ENCODE measurements at regions not wholly inside any gene's neighbourhood (a gene's known extent, or its start where the extent isn't known, plus 50 kb on each side); places are given as distances from the start of the nearest gene placed in this dataset.

DNA sequence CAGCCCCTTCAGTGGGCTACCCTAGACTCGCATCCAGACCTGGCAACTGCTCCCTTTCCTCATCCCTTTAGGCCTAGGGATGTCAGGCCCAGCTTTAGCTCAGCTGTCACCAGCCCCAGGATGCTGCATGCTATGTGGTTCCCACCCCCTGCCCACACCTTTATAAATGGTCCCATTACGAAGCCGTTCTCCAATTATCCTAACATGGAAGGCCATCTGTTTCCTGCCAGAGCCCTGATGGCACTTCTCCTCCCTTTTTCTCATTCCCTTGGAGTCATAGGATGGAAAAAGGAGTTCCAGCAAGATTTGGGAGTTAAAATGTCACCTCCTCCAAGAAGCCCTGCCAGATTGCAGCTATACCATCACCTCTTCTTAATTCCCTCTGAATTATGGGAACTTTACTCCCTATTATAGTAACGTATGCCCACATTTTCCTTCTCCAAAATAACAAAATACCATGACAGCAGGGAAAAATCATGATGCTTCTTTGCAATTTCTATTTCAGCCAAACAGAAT, 205.0 kb upstream of the GRIK3 start:
- DNase-seq (ENCODE audit: low read depth in 2 of 2), result no peak

- DNase-seq (ENCODE audit: low read depth in 2 of 2), result no peak
These were observed 206.6 kb upstream of the GRIK3 start for GRCh38 chr1:37240897-37241296.

DNA sequence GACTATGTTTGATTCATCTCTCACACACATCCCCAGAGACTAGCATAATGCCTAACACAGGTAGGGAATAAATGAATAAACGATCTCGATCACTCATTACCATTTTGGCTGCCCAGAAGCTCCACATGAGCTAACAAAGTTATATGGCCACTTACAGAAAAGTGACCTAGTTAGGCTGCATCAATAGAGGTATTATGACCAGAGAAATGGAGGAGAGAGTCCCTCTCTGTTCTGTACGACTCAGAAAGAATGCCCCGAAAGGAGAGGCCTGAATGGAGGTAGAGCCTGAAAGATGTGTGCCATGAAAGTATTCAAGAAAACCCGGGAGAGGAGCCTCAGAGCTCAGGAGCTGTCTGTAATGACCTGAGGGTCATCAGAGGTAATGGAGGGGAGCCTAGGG, 208.2 kb upstream of the GRIK3 start:
- DNase-seq (ENCODE audit: low read depth in 2 of 2), result no peak

- DNase-seq (ENCODE audit: low read depth in 2 of 2), result no peak
These were observed 209.2 kb upstream of the GRIK3 start for GRCh38 chr1:37243368-37244082.

DNA sequence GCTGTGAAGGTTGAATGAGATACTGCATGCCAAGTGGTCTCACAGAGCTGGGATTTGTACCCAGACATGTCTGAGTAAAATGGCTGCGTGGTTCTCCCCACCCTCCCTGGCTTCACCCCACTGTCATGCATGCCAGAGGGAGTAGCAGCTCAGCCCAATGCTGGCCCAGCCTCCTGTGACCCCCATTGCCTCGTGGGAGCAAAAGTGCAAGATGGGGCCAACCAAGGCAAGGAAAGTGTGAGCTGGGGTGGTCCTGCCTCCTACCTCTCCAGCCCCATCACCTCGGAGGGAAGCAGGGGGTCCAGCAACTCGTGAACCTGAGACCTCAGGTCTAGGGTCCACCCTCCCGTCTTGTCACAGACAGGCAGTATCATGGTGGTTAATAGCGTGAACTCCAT, 209.8 kb upstream of the GRIK3 start:
- DNase-seq (ENCODE audit: low read depth in 2 of 2), result no peak

- no peak for DNase-seq (ENCODE audit: low read depth in 2 of 2)
These were observed 210.5 kb upstream of the GRIK3 start for GRCh38 chr1:37244815-37245214.

DNA sequence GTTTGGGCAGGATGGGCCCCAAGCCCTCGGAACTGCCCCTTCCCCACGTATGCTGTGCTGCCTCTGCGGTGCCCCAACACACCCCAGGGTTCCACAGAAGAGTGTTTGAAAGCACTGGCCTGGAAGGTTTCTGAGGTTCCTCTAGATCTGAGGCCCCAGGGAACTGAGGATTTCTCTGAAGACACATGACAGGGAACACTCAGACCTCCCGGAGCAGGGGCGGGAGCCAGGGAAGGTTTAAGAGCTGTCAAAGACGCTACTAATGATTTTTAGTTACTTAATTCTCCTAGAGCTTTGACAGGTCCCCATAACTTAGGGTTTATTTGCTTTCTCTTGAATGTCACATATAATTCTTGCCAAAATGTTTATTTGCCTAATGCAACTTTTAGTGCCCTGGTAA, 212.3 kb upstream of the GRIK3 start:
- no peak for DNase-seq (ENCODE audit: low read depth in 2 of 2)

GRCh38 chr1:37250371-37250770, 216.1 kb upstream of the GRIK3 start:
- DNase-seq (ENCODE audit: low read depth in 2 of 2), result no peak

DNA sequence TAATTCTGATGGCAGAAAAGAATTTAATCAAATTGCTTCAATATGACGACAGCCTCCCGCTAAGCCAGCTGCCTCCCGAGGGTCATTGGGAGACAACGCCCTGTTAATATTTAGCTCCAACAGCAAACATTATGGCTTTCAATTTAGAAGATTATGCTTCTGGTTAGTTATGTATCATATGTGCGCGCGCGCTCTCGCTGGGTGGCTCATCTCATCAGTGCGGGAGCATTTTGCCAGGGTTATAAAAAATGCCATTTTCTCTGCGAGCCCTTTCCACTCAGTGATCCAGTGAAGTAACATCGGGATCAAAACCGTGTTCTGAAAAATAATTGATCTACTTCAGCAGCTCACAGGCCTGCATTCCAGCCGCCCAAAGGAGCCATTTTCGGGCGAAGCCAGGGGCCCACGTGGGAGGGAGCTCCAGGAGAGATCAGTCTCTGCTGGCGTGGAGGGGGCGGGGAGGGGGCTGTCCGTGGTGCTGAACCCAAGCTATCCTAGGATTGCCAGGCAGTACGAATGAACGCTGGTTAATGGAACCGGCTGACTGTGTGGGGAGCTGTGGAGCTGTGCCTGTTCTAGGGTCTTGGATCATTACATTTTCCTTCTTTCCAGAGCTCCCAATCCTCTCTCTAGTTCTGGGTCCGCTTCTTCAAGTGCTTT, 219.1 kb upstream of the ZC3H12A start:
- peak in 1 of 2 donors; percentile 2 for DNase-seq (ENCODE audit: low read depth in 2 of 2)

- no peak for DNase-seq (ENCODE audit: low read depth in 2 of 2)
These were observed 218.5 kb upstream of the ZC3H12A start for GRCh38 chr1:37255868-37256267.

GRCh38 chr1:37257646-37258045, 216.7 kb upstream of the ZC3H12A start:
- DNase-seq (ENCODE audit: low read depth in 2 of 2), result no peak

DNA sequence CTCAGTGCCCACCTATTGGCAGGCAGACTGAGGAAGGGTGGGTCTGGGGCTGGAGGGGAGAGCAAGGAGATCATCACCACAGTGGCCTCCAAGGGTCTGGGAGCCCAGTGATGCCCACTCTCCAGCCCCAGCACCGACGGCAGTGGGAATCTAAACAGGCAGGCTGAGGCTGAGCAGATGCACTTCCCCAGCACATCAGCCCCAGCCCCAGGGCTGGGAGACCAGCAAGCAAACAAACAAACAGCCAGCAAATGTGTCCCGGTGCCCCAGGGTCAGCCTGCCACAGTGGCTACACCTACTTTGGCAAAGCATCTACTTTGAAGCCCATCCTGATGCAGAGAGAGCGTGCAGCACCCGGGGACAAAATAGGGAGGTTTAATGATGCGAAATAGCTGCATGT, 216.3 kb upstream of the ZC3H12A start:
- no peak for DNase-seq (ENCODE audit: low read depth in 2 of 2)

GRCh38 chr1:37259019-37259418, 215.4 kb upstream of the ZC3H12A start:
- no peak for DNase-seq (ENCODE audit: low read depth in 2 of 2)

GRCh38 chr1:37261129-37261528, 213.3 kb upstream of the ZC3H12A start:
- no peak for DNase-seq (ENCODE audit: low read depth in 2 of 2)

GRCh38 chr1:37262439-37263170, 211.8 kb upstream of the ZC3H12A start:
- DNase-seq (ENCODE audit: low read depth in 2 of 2), result no peak

DNA sequence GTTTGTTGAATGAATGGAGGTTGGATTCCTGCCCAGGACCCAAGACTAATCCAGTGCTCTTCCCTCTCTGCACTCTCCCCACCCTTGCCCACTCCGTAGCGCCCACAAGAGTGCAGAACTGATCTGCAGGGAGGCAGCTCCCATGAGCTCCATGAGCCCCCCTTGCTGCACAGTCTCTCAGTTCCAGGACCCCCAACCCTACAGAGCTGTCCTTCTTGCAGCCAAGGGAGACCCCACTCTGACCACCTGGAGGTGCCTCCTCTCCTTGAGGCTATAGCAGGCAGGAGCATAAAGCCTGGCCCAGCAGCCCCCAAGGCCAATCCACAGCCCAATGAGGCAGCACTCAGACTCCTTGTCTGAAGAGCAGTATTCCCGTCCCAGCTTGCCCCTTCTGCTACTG, 209.2 kb upstream of the ZC3H12A start:
- no peak for DNase-seq (ENCODE audit: low read depth in 2 of 2)

DNA sequence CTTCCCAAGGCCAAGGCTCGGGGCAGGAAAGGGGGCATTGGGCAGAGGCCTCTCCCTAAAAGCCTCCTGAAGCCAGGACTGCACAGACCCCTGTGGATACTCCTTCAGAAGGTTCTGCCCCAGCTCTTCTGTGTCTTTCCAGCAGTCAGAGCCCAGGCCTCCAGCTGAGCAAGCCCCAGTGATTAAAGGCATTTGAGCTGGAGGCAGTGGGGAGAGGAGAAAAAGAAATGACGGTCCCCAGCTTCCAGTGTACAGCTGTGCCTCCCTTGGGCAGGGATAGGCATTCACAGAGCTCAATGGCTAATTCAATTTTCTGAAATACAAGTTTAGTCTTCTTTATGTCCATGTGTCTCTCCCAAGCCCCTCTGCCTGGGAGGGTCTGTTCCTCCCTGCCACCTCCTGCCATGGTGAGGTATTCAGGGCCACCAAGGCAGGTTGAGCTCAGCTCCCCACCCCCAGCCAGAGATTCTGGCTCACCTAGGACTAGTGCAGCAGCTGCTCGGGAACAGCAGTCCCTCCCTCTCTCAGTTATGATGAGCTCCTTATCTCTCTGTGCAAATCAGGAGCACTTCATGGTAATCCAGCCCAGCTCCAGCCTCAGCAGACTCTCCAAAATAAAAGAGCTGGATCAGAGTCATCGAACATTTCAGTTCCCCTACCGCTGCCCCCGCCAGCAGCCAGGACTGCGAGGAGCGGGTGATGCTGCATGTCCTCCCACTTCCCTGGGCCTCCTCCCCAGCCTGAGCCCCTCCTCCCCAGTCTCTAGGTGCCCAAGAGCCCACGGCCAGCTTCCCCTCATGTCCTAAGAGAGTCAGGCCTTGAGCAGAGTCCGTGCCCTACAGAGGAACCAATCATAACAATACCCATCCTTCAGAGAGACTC, 208.4 kb upstream of the ZC3H12A start:
- DNase-seq (ENCODE audit: low read depth in 2 of 2), result no peak

DNA sequence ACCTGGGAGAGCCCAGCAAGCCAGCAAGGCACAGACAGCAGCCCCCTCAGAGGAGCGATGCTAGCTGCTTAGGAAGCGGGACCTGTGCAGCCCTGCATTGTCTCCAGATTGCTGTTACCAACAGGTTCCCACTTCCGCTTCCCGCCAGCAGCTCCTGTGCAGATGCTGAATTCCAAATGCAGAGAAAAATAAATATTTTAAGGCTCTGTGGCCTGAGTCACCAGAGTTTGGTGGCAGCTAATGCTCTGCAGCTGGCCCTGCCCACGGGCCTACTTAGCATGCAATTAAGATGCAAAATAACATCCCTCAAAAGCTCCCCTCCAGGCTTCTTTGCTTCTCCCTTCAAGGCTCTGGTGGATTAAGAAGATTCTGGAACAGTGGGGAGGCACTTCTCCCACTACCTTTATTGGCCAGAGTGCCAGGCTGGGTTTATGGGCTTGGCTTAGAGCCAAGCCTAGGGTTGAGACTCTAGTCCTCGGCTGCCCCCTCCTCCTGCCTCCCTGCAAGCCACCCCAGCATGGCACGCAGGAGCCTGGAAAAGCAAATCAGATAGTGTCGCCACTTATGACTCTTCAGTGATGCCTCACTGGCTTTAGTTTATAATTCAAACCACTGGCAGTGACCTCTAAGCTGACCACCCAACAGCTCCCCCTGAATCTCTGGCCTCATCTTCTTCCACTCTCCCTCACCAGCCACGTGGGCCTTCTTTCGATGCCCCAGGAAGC, 207.1 kb upstream of the ZC3H12A start:
- no peak for DNase-seq (ENCODE audit: low read depth in 2 of 2)

DNA sequence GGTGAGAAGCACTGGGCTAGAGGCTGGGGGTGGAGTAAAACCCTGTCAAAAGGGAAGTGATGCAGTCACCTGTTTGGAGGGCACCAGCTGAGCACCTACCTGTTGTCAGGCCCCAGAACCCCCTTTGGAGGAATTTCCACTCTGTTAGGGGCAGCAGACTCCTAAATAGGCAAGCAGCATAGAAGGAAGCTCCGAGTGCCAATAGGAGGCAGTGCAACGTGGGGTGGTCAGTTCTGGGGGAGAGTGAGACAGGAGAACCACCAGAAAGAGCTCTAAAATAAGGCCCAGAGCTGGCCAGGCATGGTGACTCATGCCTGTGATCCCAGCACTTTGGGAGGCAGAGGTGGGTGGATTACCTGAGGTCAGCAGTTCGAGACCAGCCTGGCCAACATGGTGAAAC, 203.7 kb upstream of the ZC3H12A start:
- no peak for DNase-seq (ENCODE audit: low read depth in 2 of 2)

DNA sequence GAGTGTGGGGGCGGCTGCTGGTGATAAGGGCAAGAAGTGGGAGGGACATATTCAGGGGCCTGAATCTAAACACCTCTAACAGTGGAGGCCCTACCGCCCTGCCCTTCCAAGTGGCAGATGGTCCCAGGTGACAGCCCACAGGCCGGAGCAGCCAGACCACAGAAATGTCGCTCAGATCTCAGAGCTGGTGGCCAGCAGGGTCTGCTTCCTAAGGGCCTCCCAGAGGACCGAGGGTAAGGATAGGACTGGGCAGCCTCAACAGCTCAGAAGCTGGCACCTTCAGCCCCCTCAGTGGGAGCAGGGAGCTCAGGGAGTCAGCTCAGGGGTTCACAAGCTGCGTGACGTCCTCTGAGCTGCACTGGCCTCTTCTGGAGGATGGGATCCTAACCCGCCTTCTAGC, 201.8 kb upstream of the ZC3H12A start:
- no peak for DNase-seq (ENCODE audit: low read depth in 2 of 2)

DNA sequence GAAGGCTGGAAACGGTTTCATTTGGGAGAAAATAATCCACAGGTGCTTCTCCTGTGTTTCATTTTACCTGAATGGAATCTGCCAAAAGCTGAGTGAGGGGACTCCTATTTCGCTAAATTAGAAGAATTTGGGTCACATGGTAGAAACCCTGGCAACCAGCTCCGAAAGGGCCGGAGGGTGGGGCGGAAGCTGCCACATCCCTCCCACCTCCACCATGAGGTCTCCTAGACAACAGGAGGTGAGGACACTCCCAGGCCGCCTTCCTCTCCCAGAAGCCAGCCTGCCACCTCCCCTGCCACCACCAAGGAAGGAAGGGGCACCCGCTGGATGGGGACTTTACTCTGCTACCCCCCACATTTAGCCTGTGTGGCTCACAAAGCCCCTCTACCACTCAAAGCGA, 199.9 kb upstream of the ZC3H12A start:
- DNase-seq (ENCODE audit: low read depth in 2 of 2), result no peak

Measured in stimulated activated CD8-positive, alpha-beta memory T cell treated with anti-CD3 and anti-CD28 coated beads, Interleukin-2, amount 100 ng/mL, for 48 hours (primary cell).